ENCODE measurements at regions not wholly inside any gene's neighbourhood (a gene's known extent, or its start where the extent isn't known, plus 50 kb on each side); places are given as distances from the start of the nearest gene placed in this dataset.

DNA sequence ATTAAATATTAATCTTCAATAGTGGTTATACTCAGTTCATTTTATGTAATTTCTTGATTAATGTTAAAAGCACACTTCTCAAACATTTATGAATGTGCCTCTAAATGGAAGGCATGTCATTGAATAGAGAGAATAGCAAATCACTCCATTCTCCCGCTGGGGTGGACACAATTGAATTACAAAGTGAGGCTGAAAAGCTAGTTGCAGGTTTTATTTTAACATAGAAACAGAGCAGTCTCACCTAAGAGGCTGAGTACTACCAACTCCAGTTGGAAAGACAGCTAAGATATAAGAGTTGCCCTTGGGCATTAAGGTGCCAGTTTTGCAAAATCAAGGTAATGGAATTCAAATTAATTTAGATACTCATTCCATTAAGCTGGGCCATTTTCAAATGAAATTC lies 147.2 kb downstream of the PCSK1 start:
- no peak for TF ChIP-seq POLR2A (IDR thresholded peaks at IDR 0.05)
- TF ChIP-seq, protein P1, sequence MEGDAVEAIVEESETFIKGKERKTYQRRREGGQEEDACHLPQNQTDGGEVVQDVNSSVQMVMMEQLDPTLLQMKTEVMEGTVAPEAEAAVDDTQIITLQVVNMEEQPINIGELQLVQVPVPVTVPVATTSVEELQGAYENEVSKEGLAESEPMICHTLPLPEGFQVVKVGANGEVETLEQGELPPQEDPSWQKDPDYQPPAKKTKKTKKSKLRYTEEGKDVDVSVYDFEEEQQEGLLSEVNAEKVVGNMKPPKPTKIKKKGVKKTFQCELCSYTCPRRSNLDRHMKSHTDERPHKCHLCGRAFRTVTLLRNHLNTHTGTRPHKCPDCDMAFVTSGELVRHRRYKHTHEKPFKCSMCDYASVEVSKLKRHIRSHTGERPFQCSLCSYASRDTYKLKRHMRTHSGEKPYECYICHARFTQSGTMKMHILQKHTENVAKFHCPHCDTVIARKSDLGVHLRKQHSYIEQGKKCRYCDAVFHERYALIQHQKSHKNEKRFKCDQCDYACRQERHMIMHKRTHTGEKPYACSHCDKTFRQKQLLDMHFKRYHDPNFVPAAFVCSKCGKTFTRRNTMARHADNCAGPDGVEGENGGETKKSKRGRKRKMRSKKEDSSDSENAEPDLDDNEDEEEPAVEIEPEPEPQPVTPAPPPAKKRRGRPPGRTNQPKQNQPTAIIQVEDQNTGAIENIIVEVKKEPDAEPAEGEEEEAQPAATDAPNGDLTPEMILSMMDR (IDR thresholded peaks at IDR 0.05), result no peak
- H3K4me3 ChIP-seq (ENCODE audit: low read depth, poor library complexity, severe bottlenecking), result no peak overlapping the region
- WGBS, 2 donors, result 82 to 89% methylated on average over 1 of the region's 1 CpG
- intact Hi-C loops (cut with DNase I; ENCODE audit: low total_unique reads), result no loop called here
- DNase-seq (ENCODE audit: low spot score in 2 of 2), result no peak

DNA sequence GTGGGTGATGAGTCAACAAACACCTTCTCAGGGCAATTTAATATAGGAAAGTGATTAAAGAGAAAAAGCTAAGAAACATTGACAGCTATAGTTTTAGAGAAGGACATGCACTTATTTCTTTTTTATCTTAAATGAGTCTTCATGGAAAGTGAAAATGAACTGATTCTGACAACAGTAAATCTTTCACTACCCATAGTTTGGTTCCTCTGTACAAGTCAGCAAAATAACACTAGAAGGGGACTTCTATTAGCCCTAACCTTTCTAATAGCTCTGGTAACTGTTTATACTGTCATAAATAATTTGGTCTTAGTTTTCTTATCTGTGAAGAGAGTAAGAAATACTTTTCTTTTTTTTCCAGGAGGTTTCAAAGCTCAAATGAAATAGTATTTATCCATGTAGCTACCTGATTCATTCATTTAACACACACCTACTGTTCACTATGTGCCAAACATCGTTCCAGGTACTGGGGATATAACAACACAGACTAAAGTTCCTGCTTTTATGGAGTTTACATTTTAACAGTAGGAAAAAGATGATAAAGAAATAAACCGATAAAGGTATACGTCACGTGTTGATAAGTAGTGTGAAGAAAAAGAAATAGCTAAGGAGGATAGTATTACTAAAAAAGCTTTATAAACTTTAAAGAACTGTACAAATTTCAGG lies 148.2 kb downstream of the PCSK1 start:
- TF ChIP-seq, protein P1 (IDR thresholded peaks at IDR 0.05), result no peak
- TF ChIP-seq POLR2A (IDR thresholded peaks at IDR 0.05), result no peak
- no peak for DNase-seq (ENCODE audit: low spot score in 2 of 2)
- no peak overlapping the region for H3K4me3 ChIP-seq (ENCODE audit: low read depth, poor library complexity, severe bottlenecking)
- intact Hi-C loops (cut with DNase I; ENCODE audit: low total_unique reads), result no loop called here
- WGBS, 2 donors, result 91 to 96% methylated on average over 4 of the region's 4 CpGs

DNA sequence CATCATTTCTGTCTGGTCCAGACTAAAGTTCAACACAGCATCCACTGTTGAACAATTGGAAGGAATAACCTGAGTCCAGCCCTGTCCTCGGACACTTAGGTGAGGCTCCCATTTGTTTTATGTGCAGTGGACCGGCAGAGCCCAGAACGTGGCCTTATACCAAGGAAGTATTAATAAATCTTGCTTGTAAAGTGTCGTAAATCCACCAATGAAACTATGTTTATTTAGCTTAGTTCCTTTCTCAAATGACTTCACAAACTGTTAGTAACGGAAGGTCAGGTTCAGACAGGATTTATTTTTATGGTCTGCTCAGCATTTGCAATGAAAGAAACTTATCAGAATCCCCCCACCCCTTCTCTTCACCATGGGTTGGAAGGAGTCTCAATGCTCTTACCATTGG lies 149.5 kb downstream of the PCSK1 start:
- DNase-seq (ENCODE audit: low spot score in 2 of 2), result no peak
- no peak overlapping the region for H3K4me3 ChIP-seq (ENCODE audit: low read depth, poor library complexity, severe bottlenecking)
- no peak for TF ChIP-seq POLR2A (IDR thresholded peaks at IDR 0.05)
- TF ChIP-seq, protein P1 (IDR thresholded peaks at IDR 0.05), result no peak
- intact Hi-C loops (cut with DNase I; ENCODE audit: low total_unique reads), result no loop called here
- WGBS, 2 donors, result 76 to 83% methylated on average over 5 of the region's 5 CpGs

DNA sequence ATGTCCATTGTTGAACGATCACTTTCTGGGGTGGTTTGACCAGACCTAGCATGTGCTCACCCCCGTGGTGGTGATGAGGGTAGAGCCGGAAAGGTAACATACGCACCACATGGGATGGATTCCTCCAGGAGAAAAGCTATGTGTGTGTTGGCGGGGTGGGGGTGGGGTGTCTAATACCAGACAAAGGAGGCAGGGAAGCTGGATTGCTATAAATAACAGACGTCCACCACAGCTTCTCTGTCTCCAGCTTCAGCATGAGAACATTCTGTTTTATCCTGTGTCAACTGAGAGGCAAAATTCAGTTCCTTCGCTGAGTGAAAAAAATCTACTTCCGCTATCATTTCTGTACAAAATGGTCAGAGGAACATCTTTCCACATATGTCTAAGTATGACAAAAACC lies 151.0 kb downstream of the PCSK1 start:
- TF ChIP-seq POLR2A (IDR thresholded peaks at IDR 0.05), result no peak
- TF ChIP-seq, protein P1 (IDR thresholded peaks at IDR 0.05), result no peak
- intact Hi-C loops (cut with DNase I; ENCODE audit: low total_unique reads), result no loop called here
- no peak for DNase-seq (ENCODE audit: low spot score in 2 of 2)
- WGBS, 2 donors, result 92 to 93% methylated on average over 8 of the region's 8 CpGs
- H3K4me3 ChIP-seq (ENCODE audit: low read depth, poor library complexity, severe bottlenecking), result no peak overlapping the region

DNA sequence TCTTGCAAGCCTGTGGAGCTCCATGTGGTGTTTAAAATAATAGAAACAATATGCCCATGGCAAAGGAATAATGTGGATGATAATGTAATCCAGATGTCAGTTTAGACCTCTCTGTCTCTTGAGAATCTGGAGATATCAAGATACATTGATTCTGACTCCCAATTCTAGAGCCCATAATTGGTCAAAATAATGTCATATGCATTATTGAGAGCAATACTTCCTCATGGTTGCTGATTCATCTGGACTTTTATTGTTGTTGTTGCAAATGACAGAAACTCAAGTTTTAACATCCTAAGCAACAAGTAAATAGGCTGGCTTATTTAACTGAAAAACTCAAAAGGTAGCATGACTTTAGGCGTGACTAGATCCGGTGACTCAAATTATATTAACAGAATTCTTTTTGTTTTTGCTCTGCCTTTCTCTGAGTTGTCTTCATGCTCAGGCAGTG lies 152.1 kb downstream of the PCSK1 start:
- 53 to 64% methylated on average over 2 of the region's 2 CpGs for WGBS, 2 donors
- H3K4me3 ChIP-seq (ENCODE audit: low read depth, poor library complexity, severe bottlenecking), result no peak overlapping the region
- TF ChIP-seq POLR2A (IDR thresholded peaks at IDR 0.05), result no peak
- TF ChIP-seq, protein P1 (IDR thresholded peaks at IDR 0.05), result no peak
- intact Hi-C loops (cut with DNase I; ENCODE audit: low total_unique reads), result no loop called here
- DNase-seq (ENCODE audit: low spot score in 2 of 2), result no peak

All from lower leg skin (tissue), 4 donors.